GM12892 (cell line): ENCODE measurements at regions not wholly inside any gene's neighbourhood (a gene's known extent, or its start where the extent isn't known, plus 50 kb on each side); places are given as distances from the start of the nearest gene placed in this dataset.

Source experiments
- POLR2A ChIP-seq: IDR thresholded peaks from 2 replicates; pipeline ENCODE4 v1.6.1; 2011; ENCODE audit warnings: low read depth, low read length, control low read depth
- TAF1 ChIP-seq: IDR thresholded peaks from 2 replicates; pipeline ENCODE4 v1.6.1; 2011; ENCODE audit warnings: low read depth, mild to moderate bottlenecking, control low read depth, low read length, borderline replicate concordance

GRCh38 chr1:117709249-117709691, 103.4 kb downstream of the TENT5C start:
- TF ChIP-seq TAF1 (no peak), POLR2A (no peak)
